PC-3 (cell line): ENCODE measurements at regions not wholly inside any gene's neighbourhood (a gene's known extent, or its start where the extent isn't known, plus 50 kb on each side); places are given as distances from the start of the nearest gene placed in this dataset.

Source experiments
- ATAC-seq: fragments of 200-7000 bp; cut with Tn5 transposase; 2 replicates; pipeline ENCODE4 v1.9.1; 2020; ENCODE audit warnings: mild to moderate bottlenecking, moderate library complexity
- BruUV-seq: library from RNA; stranded (reverse); fragments of 400-500 nt; replicated peaks from 2 replicates; lab custom pipeline; 2021; lab: Mats Ljungman, UMichigan
- CTCF ChIA-PET: fragments of 300-600 bp; sonication (Branson Sonifier 250); formaldehyde crosslinking; loops from one replicate; lab custom pipeline; 2022; ENCODE audit warnings: antibody characterized with exemption; lab: Charles Lee
- POLR2A ChIA-PET: fragments of 300-600 bp; sonication (Branson Sonifier 250); formaldehyde crosslinking; loops from one replicate; lab custom pipeline; 2022; ENCODE audit warnings: antibody characterized with exemption; ENCODE audit not compliant: unreplicated experiment; lab: Charles Lee
- DNase-seq: peaks from one replicate; pipeline ENCODE4 v3.0.0-alpha.2; 2015
- H2AFZ ChIP-seq: fragments of 300-600 bp; sonication (generic); 2 replicates; pipeline ENCODE4 v1.6.0; 2016; ENCODE audit warnings: antibody characterized with exemption, low read length
- H3F3A ChIP-seq: fragments of 300-600 bp; sonication (generic); one replicate; pipeline ENCODE4 v1.6.0; 2017; ENCODE audit warnings: antibody characterized with exemption, low read length, control low read depth, mild to moderate bottlenecking; ENCODE audit not compliant: unreplicated experiment
- H3K27ac ChIP-seq: fragments of 300-600 bp; sonication (generic); 2 replicates; pipeline ENCODE4 v1.5.1; 2016; ENCODE audit warnings: mild to moderate bottlenecking, low read length
- H3K27me3 ChIP-seq: fragments of 300-600 bp; sonication (generic); 2 replicates; pipeline ENCODE4 v1.6.1; 2016; ENCODE audit warnings: low read length, mixed read lengths
- H3K36me3 ChIP-seq: fragments of 300-600 bp; sonication (generic); 2 replicates; pipeline ENCODE4 v1.6.1; 2016; ENCODE audit warnings: low read depth, mixed run types, low read length, mixed read lengths
- H3K4me1 ChIP-seq: fragments of 300-600 bp; sonication (generic); 2 replicates; pipeline ENCODE4 v1.5.1; 2016; ENCODE audit warnings: low read length; ENCODE audit not compliant: insufficient read depth
- H3K4me2 ChIP-seq: fragments of 300-600 bp; sonication (generic); 2 replicates; pipeline ENCODE4 v1.6.0; 2016; ENCODE audit warnings: low read length
- H3K4me3 ChIP-seq: fragments of 300-600 bp; sonication (generic); 2 replicates; pipeline ENCODE4 v1.5.1; 2016; ENCODE audit warnings: mild to moderate bottlenecking, low read length, mixed read lengths
- H3K79me2 ChIP-seq: fragments of 300-600 bp; sonication (generic); 2 replicates; pipeline ENCODE4 v1.6.1; 2017; ENCODE audit warnings: low read length, mixed read lengths
- H3K9ac ChIP-seq: fragments of 300-600 bp; sonication (generic); 2 replicates; pipeline ENCODE4 v1.6.0; 2016; ENCODE audit warnings: mild to moderate bottlenecking, low read length
- H3K9me2 ChIP-seq: fragments of 300-600 bp; sonication (generic); replicated peaks from 2 replicates; pipeline ENCODE4 v1.6.1; 2016; ENCODE audit warnings: mixed run types, low read length, mixed read lengths
- H3K9me3 ChIP-seq: fragments of 300-600 bp; sonication (generic); 2 replicates; pipeline ENCODE4 v1.6.1; 2016; ENCODE audit warnings: low read length, mixed read lengths
- H4K20me1 ChIP-seq: fragments of 300-600 bp; sonication (generic); 2 replicates; pipeline ENCODE4 v1.6.1; 2016; ENCODE audit warnings: low read length, mixed read lengths
- CTCF ChIP-seq: fragments of 300-600 bp; sonication (generic); conservative IDR thresholded peaks from 2 replicates; pipeline ENCODE4 v1.5.1; 2017; ENCODE audit warnings: antibody characterized with exemption, low read depth, mild to moderate bottlenecking, low read length
- EZH2 ChIP-seq: fragments of 300-600 bp; sonication (generic); IDR thresholded peaks from one replicate; pipeline ENCODE4 v1.6.1; 2017; ENCODE audit warnings: antibody characterized with exemption, mild to moderate bottlenecking, low read length; ENCODE audit not compliant: unreplicated experiment
- EZH2phosphoT487 ChIP-seq: fragments of 300-600 bp; sonication (generic); IDR thresholded peaks from 2 replicates; pipeline ENCODE4 v1.6.1; 2018; ENCODE audit warnings: mild to moderate bottlenecking, antibody characterized with exemption, low read length, borderline replicate concordance
- intact Hi-C: fragments of 100-400 bp; cut with micrococcal nuclease; formaldehyde crosslinking; loops from 2 replicates; pipeline ENCODE4 v1.9.0; 2023

GRCh38 chr2:20129331-20130159 lies 78.1 kb upstream of the LAPTM4A start:
- Histone ChIP-seq H2AFZ (no peak overlapping the region), H4K20me1 (no peaks in the 10 kb centered on the region), H3K9ac (no peak overlapping the region), H3K36me3 (no peaks in the 10 kb centered on the region), H3K4me2 (no peak overlapping the region), H3K4me3 (no peak overlapping the region), H3K9me3 (no peaks in the 10 kb centered on the region), H3F3A (no peaks in the 10 kb centered on the region), H3K79me2 (no peaks in the 10 kb centered on the region), H3K9me2 (no peaks in the 10 kb centered on the region), H3K27ac (no peak overlapping the region), H3K27me3 (no peaks in the 10 kb centered on the region), H3K4me1 (peaks cover 8% of the 10 kb centered on the region; the same call in 1 of the 2 replicates)
- DNase-seq: no peak
- ChIA-PET POLR2A (no interaction called here), CTCF (no interaction called here)
- ATAC-seq: no peak
- no TSS peak for BruUV-seq
- TF ChIP-seq EZH2: no peak
- TF ChIP-seq CTCF: no peak
- no peak for TF ChIP-seq EZH2phosphoT487
- intact Hi-C loops: no loop called here

GRCh38 chr2:20128506-20129330 lies 77.3 kb upstream of the LAPTM4A start:
- H3K36me3 ChIP-seq: no peaks in the 10 kb centered on the region
- no peak overlapping the region for H3K9ac ChIP-seq
- no peak overlapping the region for H3K4me2 ChIP-seq
- no TSS peak for BruUV-seq
- H3K4me1 ChIP-seq: peaks cover 8% of the 10 kb centered on the region; the same call in 1 of the 2 replicates
- H3K9me3 ChIP-seq: no peaks in the 10 kb centered on the region
- no peak overlapping the region for H2AFZ ChIP-seq
- ATAC-seq: no peak
- no peaks in the 10 kb centered on the region for H3K27me3 ChIP-seq
- no peaks in the 10 kb centered on the region for H4K20me1 ChIP-seq
- no peaks in the 10 kb centered on the region for H3K9me2 ChIP-seq
- no peak overlapping the region for H3K27ac ChIP-seq
- intact Hi-C loops: no loop called here
- no peaks in the 10 kb centered on the region for H3F3A ChIP-seq
- TF ChIP-seq EZH2phosphoT487 (no peak), CTCF (no peak), EZH2 (no peak)
- POLR2A ChIA-PET: no interaction called here
- CTCF ChIA-PET: no interaction called here
- no peak overlapping the region for H3K4me3 ChIP-seq
- DNase-seq: no peak
- H3K79me2 ChIP-seq: no peaks in the 10 kb centered on the region
